ENCODE measurements at regions not wholly inside any gene's neighbourhood (a gene's known extent, or its start where the extent isn't known, plus 50 kb on each side); places are given as distances from the start of the nearest gene placed in this dataset.

DNA sequence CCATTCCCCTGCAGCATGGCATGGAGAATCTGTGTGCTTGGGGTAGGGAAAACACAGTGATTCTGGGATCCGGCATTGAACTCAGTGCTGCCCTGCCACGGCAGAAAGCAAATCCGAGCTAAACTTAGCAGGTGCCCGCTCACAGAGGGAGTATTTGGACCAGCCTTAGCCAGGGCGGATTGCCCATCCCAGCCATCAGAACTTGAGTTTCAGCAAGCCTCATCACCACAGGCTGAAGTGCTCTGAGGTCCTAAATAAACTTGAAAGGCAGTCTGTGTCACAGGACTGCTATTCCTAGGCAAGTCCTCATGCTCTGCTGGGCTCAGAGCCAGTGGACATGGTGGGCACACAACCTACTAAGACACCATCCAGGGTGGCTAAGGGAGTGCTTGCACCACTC, 86.2 kb upstream of the YPEL5 start:
- TF ChIP-seq CREB1 (IDR thresholded peaks at IDR 0.05; ENCODE audit: low read depth) = no peak
- TF ChIP-seq NFIC (IDR thresholded peaks at IDR 0.05) = no peak
- TF ChIP-seq RAD21 (IDR thresholded peaks at IDR 0.05; ENCODE audit: low read depth) = no peak
- TF ChIP-seq, protein P1, sequence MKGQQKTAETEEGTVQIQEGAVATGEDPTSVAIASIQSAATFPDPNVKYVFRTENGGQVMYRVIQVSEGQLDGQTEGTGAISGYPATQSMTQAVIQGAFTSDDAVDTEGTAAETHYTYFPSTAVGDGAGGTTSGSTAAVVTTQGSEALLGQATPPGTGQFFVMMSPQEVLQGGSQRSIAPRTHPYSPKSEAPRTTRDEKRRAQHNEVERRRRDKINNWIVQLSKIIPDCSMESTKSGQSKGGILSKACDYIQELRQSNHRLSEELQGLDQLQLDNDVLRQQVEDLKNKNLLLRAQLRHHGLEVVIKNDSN (IDR thresholded peaks at IDR 0.05) = no peak
- TF ChIP-seq, protein P2, sequence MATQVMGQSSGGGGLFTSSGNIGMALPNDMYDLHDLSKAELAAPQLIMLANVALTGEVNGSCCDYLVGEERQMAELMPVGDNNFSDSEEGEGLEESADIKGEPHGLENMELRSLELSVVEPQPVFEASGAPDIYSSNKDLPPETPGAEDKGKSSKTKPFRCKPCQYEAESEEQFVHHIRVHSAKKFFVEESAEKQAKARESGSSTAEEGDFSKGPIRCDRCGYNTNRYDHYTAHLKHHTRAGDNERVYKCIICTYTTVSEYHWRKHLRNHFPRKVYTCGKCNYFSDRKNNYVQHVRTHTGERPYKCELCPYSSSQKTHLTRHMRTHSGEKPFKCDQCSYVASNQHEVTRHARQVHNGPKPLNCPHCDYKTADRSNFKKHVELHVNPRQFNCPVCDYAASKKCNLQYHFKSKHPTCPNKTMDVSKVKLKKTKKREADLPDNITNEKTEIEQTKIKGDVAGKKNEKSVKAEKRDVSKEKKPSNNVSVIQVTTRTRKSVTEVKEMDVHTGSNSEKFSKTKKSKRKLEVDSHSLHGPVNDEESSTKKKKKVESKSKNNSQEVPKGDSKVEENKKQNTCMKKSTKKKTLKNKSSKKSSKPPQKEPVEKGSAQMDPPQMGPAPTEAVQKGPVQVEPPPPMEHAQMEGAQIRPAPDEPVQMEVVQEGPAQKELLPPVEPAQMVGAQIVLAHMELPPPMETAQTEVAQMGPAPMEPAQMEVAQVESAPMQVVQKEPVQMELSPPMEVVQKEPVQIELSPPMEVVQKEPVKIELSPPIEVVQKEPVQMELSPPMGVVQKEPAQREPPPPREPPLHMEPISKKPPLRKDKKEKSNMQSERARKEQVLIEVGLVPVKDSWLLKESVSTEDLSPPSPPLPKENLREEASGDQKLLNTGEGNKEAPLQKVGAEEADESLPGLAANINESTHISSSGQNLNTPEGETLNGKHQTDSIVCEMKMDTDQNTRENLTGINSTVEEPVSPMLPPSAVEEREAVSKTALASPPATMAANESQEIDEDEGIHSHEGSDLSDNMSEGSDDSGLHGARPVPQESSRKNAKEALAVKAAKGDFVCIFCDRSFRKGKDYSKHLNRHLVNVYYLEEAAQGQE (IDR thresholded peaks at IDR 0.05; ENCODE audit: low read depth) = no peak
- no peak for TF ChIP-seq CEBPB (IDR thresholded peaks at IDR 0.05)
- TF ChIP-seq TCF12 (IDR thresholded peaks at IDR 0.05; ENCODE audit: low read depth) = no peak
- TF ChIP-seq EP300 (IDR thresholded peaks at IDR 0.05; ENCODE audit: borderline replicate concordance) = no peak
- TF ChIP-seq, protein P3, sequence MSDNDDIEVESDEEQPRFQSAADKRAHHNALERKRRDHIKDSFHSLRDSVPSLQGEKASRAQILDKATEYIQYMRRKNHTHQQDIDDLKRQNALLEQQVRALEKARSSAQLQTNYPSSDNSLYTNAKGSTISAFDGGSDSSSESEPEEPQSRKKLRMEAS (IDR thresholded peaks at IDR 0.05) = no peak
- TF ChIP-seq EGR1 (IDR thresholded peaks at IDR 0.05) = no peak
- no peak for TF ChIP-seq FOXM1 (IDR thresholded peaks at IDR 0.05; ENCODE audit: borderline replicate concordance, low read depth)
